DOHH2 (cell line): ENCODE measurements at regions not wholly inside any gene's neighbourhood (a gene's known extent, or its start where the extent isn't known, plus 50 kb on each side); places are given as distances from the start of the nearest gene placed in this dataset.

Experiments
- H3F3A ChIP-seq: fragments of 200-600 bp; sonication (generic), shearing (Covaris generic); 2 replicates; pipeline ENCODE4 v1.6.0; 2016; ENCODE audit warnings: antibody characterized with exemption, mild to moderate bottlenecking; ENCODE audit not compliant: control insufficient read depth, insufficient read depth
- H3K27ac ChIP-seq: fragments of 200-600 bp; sonication (generic); 2 replicates; pipeline ENCODE4 v1.5.1; 2014; ENCODE audit warnings: low read depth, mild to moderate bottlenecking, low read length, moderate library complexity
- H3K27me3 ChIP-seq: fragments of 200-600 bp; sonication (generic); 2 replicates; pipeline ENCODE4 v1.6.1; 2014; ENCODE audit warnings: mild to moderate bottlenecking, low read length, mixed read lengths; ENCODE audit not compliant: control insufficient read depth
- H3K36me3 ChIP-seq: fragments of 200-600 bp; sonication (generic); 2 replicates; pipeline ENCODE4 v1.6.1; 2014; ENCODE audit warnings: mild to moderate bottlenecking, low read length, moderate library complexity, mixed read lengths; ENCODE audit not compliant: control insufficient read depth
- H3K4me1 ChIP-seq: fragments of 200-600 bp; sonication (generic); 2 replicates; pipeline ENCODE4 v1.6.1; 2014; ENCODE audit warnings: mild to moderate bottlenecking, low read length, mixed read lengths; ENCODE audit not compliant: control insufficient read depth
- H3K4me2 ChIP-seq: fragments of 200-600 bp; sonication (generic); 2 replicates; pipeline ENCODE4 v1.6.0; 2014; ENCODE audit warnings: mild to moderate bottlenecking, low read length, moderate library complexity
- H3K4me3 ChIP-seq: fragments of 200-600 bp; sonication (generic); 2 replicates; pipeline ENCODE4 v1.5.1; 2014; ENCODE audit warnings: mild to moderate bottlenecking, low read length, mixed read lengths
- H3K79me2 ChIP-seq: fragments of 200-600 bp; sonication (generic); 2 replicates; pipeline ENCODE4 v1.6.1; 2014; ENCODE audit warnings: mild to moderate bottlenecking, low read length, mixed read lengths; ENCODE audit not compliant: control insufficient read depth
- H3K9me2 ChIP-seq: fragments of 200-600 bp; sonication (generic); replicated peaks from 2 replicates; pipeline ENCODE4 v1.6.1; 2014; ENCODE audit warnings: mild to moderate bottlenecking, low read length, mixed read lengths; ENCODE audit not compliant: control insufficient read depth
- H3K9me3 ChIP-seq: fragments of 200-600 bp; sonication (generic); 2 replicates; pipeline ENCODE4 v1.6.1; 2014; ENCODE audit warnings: antibody characterized with exemption, low read length, mixed read lengths; ENCODE audit not compliant: control insufficient read depth, insufficient read depth
- H4K20me1 ChIP-seq: fragments of 200-600 bp; sonication (generic); 2 replicates; pipeline ENCODE4 v1.6.0; 2014; ENCODE audit warnings: low read depth, mild to moderate bottlenecking, antibody characterized with exemption, low read length, moderate library complexity; ENCODE audit not compliant: control insufficient read depth, insufficient read depth
- EZH2phosphoT487 ChIP-seq: fragments of 200-600 bp; sonication (generic); IDR thresholded peaks from 2 replicates; pipeline ENCODE4 v1.6.1; 2017; ENCODE audit warnings: borderline replicate concordance, mild to moderate bottlenecking, antibody characterized with exemption, low read length, moderate library complexity, mixed read lengths
- TF ChIP-seq, protein P1 (sequence below): fragments of 200-600 bp; sonication (generic); IDR thresholded peaks from one replicate; pipeline ENCODE4 v1.5.1; 2014; ENCODE audit warnings: antibody characterized with exemption, mild to moderate bottlenecking, low read depth, low read length; ENCODE audit not compliant: poor library complexity, severe bottlenecking

GRCh38 chr3:16811950-16812349 lies 72.8 kb upstream of the PLCL2 start:
- Histone ChIP-seq H4K20me1 (no peaks in the 10 kb centered on the region), H3K4me2 (no peak overlapping the region), H3K9me2 (no peaks in the 10 kb centered on the region), H3F3A (no peaks in the 10 kb centered on the region), H3K4me3 (no peak overlapping the region), H3K4me1 (peaks cover 2% of the 10 kb centered on the region), H3K36me3 (no peaks in the 10 kb centered on the region), H3K9me3 (no peaks in the 10 kb centered on the region), H3K79me2 (no peaks in the 10 kb centered on the region), H3K27me3 (no peaks in the 10 kb centered on the region), H3K27ac (no peak overlapping the region)
- TF ChIP-seq, protein P1, sequence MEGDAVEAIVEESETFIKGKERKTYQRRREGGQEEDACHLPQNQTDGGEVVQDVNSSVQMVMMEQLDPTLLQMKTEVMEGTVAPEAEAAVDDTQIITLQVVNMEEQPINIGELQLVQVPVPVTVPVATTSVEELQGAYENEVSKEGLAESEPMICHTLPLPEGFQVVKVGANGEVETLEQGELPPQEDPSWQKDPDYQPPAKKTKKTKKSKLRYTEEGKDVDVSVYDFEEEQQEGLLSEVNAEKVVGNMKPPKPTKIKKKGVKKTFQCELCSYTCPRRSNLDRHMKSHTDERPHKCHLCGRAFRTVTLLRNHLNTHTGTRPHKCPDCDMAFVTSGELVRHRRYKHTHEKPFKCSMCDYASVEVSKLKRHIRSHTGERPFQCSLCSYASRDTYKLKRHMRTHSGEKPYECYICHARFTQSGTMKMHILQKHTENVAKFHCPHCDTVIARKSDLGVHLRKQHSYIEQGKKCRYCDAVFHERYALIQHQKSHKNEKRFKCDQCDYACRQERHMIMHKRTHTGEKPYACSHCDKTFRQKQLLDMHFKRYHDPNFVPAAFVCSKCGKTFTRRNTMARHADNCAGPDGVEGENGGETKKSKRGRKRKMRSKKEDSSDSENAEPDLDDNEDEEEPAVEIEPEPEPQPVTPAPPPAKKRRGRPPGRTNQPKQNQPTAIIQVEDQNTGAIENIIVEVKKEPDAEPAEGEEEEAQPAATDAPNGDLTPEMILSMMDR = no peak
- TF ChIP-seq EZH2phosphoT487 = no peak

DNA sequence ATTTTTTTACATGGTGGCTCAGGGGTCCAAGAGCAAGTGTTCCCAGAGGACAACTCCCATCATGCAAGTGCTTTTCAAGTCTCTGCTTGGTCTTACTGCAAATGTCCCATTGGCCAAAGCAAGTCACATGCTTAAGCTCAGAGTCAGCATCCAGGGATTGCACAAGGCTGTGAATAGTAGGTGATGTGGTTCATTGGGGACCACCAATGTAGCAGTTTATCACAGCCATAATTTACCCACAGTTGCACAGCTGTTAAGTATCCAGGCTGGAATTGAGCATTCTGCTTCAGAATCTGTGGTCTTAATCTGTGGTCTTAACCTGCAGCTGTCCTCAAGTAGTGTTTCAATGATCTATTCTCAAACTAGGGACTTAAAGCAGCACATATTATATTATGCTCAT lies 71.4 kb upstream of the PLCL2 start:
- Histone ChIP-seq H3K9me3 (no peaks in the 10 kb centered on the region), H3K9me2 (no peaks in the 10 kb centered on the region), H3F3A (no peaks in the 10 kb centered on the region), H3K36me3 (no peaks in the 10 kb centered on the region), H4K20me1 (no peaks in the 10 kb centered on the region), H3K4me1 (peaks cover 6% of the 10 kb centered on the region), H3K27ac (no peak overlapping the region), H3K4me2 (no peak overlapping the region), H3K4me3 (no peak overlapping the region), H3K27me3 (no peaks in the 10 kb centered on the region), H3K79me2 (no peaks in the 10 kb centered on the region)
- no peak for TF ChIP-seq EZH2phosphoT487
- TF ChIP-seq, protein P1 = no peak

- Histone ChIP-seq H3K27me3 (no peaks in the 10 kb centered on the region), H3K79me2 (no peaks in the 10 kb centered on the region), H3K27ac (no peak overlapping the region), H3K4me2 (no peak overlapping the region), H4K20me1 (no peaks in the 10 kb centered on the region), H3K9me2 (no peaks in the 10 kb centered on the region), H3K36me3 (no peaks in the 10 kb centered on the region), H3K4me1 (peaks cover 12% of the 10 kb centered on the region), H3K9me3 (peaks cover 3% of the 10 kb centered on the region; the same call in 1 of the 2 replicates), H3F3A (no peaks in the 10 kb centered on the region), H3K4me3 (no peak overlapping the region)
- TF ChIP-seq EZH2phosphoT487 = no peak
- TF ChIP-seq, protein P1 = no peak
These were observed 68.5 kb upstream of the PLCL2 start for GRCh38 chr3:16816048-16816780.
